ENCODE measurements at regions not wholly inside any gene's neighbourhood (a gene's known extent, or its start where the extent isn't known, plus 50 kb on each side); places are given as distances from the start of the nearest gene placed in this dataset.

DNA sequence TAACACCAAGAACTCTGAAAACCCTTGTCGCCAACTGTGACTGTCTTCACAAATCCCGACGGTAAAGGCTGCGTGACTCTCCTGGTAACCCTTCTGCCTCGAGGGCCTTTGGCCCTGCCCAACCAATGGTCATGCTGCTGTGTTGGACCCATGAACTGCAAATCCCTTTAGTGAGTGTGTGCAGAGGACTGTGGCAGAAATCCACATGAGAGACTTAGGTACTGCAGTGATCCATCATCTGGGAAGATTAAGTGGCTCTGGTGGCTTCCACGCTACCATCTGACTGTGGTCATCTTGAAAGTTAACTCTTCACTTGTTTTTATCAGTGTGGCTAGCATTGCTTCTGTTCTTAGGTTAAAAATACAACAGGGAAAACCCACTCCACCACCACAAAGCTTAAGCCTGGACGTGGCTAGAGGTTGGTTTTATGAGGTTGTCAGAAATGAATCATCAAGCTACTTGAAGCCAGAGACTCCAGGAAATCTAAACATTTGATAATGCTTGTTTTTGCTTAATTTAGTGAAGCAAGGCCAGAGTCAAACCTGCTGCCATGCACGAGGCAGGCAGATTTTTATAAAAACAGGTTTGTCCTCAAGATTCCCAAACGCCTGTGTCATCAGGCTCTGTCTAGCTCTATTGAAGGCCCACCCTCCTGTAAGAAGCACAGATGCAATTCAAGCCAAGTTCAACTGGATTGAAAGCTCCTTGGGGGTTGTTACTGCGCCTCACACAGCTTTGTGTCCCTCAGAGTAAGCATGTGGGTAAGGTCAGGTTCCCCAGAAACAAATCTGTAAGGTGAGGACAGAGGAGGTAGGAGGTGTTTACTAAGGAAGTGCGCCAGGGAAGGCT, 52.7 kb upstream of the ERCC6L2 start:
- DNase-seq: no peak

GRCh38 chr9:95822015-95822414, 53.5 kb upstream of the ERCC6L2 start:
- no peak for DNase-seq

DNA sequence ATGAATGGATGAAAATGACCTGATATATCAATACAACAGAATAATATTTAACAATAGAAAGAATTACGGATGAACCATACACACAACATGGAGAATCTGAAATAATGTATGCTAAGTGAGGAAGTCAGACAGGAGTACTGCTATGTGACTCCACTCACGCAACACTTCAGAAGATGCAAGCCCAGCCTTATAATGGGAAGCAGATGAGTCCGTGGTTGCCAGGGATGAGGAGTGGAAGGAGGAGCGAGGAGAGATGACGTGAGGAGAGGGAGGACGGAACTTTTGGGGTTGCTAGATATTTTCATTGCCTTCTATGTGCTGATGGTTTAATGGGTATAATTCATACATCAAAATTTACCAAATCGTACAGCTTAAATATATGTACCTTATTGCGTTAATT, 55.4 kb upstream of the ERCC6L2 start:
- DNase-seq: no peak

DNA sequence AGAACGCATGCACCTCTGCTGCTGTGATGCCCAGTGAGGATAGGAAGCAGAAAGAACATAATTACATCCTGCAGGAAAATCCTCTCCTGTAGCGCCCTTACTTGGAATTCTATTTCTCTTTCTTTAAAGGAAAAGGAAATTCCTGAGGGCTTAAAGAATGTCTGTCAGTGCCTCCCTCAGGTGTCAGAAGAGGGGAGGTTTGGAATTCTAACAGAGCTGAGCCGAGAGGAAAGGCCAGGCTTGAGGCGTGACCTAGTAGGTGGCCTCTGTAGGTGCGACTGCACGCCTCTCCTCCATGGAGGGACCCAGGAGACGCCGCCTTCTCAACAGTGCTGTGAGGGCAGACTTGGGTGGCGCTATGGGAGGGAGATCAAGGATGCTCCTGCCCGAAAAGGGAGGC, 55.9 kb upstream of the ERCC6L2 start:
- DNase-seq: no peak

- DNase-seq: no peak
These were observed 58.3 kb upstream of the ERCC6L2 start for GRCh38 chr9:95817205-95817604.

DNA sequence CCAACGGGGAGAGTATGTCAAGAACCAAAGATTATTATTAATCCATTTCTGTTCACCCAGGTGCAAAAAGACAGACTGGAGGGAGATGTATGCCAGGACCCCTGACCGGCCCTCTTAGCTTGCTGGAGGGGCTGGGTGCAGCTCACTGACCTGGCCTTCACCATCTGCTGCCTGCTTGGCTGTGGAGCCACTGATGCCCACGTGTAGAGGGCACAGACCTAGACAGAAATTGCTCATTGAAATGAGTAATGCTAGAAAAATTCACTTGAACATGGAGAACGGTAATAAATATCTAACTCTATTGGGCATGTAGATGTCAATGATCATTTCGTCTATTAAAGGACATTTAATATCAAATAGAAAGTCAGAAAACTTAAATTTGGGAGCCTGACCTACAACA, 58.8 kb upstream of the ERCC6L2 start:
- DNase-seq: no peak

GRCh38 chr9:95815961-95816360, 59.5 kb upstream of the ERCC6L2 start:
- no peak for DNase-seq

- DNase-seq: no peak
These were observed 60.4 kb upstream of the ERCC6L2 start for GRCh38 chr9:95815133-95815532.

DNA sequence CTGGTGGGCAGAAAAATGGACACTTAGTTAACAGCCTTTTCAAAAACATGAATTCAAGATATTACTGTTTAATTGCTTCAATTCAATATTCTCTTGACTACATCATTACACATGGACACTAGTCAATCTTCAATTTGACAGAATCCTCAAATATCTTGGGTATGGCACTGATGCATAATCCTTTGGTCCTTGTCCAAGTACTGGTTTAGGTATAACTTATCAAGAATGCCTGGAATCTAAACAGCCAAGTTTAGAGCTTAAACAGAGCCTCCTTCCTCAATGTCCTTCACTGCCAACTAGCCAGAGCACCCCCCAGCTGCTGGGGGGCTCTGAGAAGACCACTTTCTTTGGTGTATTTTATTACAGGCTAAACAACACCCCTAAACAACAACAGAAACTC, 61.6 kb upstream of the ERCC6L2 start:
- DNase-seq: no peak

- no peak for DNase-seq
These were observed 64.7 kb upstream of the ERCC6L2 start for GRCh38 chr9:95810814-95811213.

GRCh38 chr9:95810133-95810532, 65.4 kb upstream of the ERCC6L2 start:
- no peak for DNase-seq

DNA sequence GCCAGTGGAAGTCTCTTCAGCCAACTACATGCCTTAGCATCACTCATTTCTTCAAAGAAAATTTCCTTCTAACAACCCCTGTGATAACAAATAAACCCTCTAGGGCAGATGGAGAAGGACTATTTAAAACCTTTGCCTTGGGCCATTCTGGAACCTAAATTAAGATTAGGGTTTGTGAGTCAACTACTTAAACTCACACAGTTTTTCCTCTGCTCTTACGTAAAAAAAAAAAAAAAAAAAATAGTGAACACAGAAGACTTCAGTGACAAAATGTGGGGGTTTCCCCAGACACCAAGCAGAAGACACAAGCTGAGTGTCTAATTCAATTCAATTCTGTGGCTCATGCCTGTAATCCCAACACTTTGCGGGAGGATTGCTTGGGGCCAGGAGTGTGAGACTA, 65.8 kb upstream of the ERCC6L2 start:
- no peak for DNase-seq

DNA sequence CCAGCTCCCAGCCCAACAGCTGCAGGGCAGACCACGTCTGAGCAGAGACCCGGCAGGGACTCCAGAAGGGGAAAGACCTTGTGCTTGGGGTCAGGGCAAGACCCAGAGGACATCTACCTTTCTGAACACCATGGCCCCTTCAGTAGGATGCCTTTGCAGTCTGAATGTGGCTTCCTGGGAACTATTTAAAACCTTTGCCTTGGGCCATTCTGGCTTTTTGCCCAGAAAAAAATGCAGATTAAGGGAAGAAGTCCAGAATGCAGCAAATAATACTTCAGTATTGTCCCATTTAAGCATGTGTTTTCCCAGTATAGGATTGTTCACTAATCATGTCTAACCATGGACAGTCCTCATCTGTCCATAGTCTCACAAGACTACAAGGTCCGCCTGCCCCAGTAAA, 67.5 kb upstream of the ERCC6L2 start:
- DNase-seq: no peak

- no peak for DNase-seq
These were observed 68.1 kb upstream of the ERCC6L2 start for GRCh38 chr9:95807326-95807947.

DNA sequence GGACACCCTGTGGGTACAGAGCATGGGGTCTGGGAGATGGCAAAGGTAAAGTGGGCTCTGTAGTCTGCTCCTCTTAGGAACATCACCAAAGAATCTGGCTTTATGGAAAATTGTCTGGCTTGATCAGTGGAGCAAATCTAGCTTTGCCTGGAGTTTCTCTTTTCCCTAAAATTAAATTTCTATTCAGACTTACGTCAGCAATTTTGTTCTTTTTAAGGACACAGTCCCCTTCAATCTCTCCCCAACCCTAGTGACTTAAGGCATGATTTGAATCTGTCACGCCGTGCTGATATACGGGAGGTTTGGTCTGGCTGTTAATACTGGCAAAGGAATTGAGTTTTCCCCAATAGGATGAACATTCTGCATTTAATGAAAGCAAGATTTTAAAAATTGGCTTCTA, 72.3 kb upstream of the ERCC6L2 start:
- no peak for DNase-seq

GRCh38 chr9:95801797-95802196, 73.7 kb upstream of the ERCC6L2 start:
- no peak for DNase-seq

DNA sequence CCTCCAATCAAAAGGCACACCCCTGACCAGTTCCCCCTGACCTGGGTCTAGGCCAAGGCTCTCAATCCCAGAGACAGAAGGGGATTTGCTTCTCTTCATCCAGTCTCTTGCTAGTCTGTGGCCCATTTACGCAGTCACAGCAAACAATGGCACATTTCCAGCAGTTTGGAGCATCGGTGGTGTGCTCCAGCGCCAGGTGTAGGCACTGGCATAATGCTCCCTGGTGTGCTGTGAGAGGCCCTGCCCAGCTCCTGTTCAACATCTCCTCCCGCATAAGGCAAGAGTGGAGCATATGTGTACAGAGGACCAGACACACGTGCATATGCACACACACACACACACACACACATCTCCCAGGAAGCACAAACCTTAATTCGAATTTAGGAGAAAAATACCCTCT, 79.5 kb upstream of the ERCC6L2 start:
- DNase-seq: no peak

DNA sequence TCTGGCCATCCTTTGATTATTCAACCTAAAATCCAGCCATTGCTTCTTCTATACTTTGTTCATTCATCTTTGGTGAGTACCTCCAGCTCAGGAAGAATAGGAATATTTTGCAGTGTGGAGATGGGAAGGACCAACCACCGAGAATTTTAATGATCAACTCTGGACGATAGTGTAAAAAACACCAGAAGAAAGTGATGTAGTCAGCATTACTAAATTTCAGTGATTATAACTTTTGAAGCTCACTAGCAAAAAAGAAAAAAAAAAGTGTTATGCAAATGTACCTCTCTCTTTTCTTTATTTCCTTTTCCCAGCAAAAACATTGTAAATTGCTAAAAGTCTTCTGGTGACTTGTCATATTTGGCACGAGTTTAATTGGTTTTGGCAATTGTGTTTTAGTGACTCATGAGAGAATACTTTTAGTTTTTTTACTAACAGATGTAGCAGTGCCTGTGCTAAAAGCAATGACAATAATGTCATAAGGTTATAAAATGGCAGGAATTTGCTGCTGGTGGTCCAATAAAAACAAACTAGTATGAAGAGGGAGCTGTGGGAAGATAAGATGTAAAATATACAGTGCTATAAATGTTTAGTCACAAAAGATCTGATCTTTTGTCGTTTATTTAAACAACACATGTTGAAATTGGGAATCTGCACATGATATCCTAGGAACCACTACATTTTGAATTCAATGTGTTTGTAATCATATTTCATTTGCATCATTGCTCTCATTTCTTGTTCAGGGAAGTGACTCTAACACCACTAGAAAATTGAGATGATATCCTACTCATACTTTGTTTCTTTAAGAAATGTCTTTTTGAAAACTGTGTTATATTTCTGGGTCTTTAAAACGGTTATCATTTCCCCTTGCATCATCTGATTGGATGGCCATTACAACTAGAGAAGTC, 81.3 kb upstream of the ERCC6L2 start:
- no peak for DNase-seq

GRCh38 chr9:95791695-95792094, 83.8 kb upstream of the ERCC6L2 start:
- no peak for DNase-seq

GRCh38 chr9:95791286-95791685, 84.2 kb upstream of the ERCC6L2 start:
- no peak for DNase-seq

DNA sequence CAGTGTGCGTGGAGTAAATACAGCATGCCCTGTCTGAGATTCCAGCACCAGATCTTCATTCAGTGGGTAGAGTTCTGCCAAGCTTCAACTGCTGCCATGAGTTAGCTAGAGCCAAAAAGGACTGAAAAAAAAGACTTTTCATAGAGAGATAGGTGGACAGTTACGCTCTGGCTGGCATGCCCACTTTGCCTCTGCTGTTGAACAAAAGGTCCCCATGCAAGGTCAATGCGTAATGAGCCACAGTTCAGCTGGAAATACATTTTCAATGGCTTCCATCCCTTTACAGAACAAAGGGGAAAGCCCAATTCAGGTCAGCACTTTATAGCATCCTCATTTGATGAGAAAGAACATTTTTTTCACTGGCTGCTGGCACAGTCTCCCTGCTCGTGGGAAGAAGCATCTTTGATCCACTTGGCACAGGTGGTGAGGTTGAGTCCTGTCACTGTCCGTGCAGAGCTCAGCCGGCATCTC, 86.9 kb upstream of the ERCC6L2 start:
- no peak for DNase-seq

- no peak for DNase-seq
These were observed 87.5 kb upstream of the ERCC6L2 start for GRCh38 chr9:95788021-95788420.

- DNase-seq: no peak
These were observed 90.3 kb upstream of the ERCC6L2 start for GRCh38 chr9:95785209-95785608.

DNA sequence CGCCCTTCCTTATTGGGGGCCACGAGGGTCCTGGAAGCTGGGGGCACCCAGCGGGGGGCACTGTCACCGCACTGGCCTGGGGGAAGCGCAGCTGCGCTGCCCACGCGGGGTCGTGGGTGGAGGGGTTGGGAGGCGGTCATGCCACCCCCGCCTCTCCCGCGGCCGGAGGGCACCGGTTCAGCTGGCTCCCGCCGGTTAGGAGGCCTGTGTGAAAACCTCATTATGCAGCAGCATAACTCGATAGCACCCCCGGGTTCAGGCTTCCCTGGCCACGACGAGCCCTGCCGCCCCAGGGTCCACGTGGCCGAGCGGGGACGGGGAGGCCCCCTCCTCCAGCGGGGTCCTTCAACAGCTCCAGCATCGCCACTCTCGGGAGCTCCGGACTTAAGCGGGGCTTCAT, 91.2 kb upstream of the ERCC6L2 start:
- no peak for DNase-seq
